Retina (tissue), 1 donor: ENCODE measurements at regions not wholly inside any gene's neighbourhood (a gene's known extent, or its start where the extent isn't known, plus 50 kb on each side); places are given as distances from the start of the nearest gene placed in this dataset.

Source experiments
- DNase-seq: peaks from one replicate; pipeline ENCODE4 v3.0.0-alpha.2; 2016

GRCh38 chr7:114755856-114756255 lies 166.0 kb upstream of the MDFIC start:
- DNase-seq, result no peak

- DNase-seq, result no peak
Measured at GRCh38 chr7:114758661-114759227, 163.2 kb upstream of the MDFIC start.

GRCh38 chr7:114759347-114760062 lies 162.4 kb upstream of the MDFIC start:
- peak; percentile 28 for DNase-seq

- DNase-seq, result no peak
Measured at GRCh38 chr7:114760477-114760876, 161.4 kb upstream of the MDFIC start.

- no peak for DNase-seq
Measured at GRCh38 chr7:114761973-114762372, 159.9 kb upstream of the MDFIC start.

GRCh38 chr7:114765331-114766040 lies 156.4 kb upstream of the MDFIC start:
- no peak for DNase-seq

- DNase-seq, result peak; percentile 18
Measured at GRCh38 chr7:114766041-114766356, 155.9 kb upstream of the MDFIC start.

- no peak for DNase-seq
Measured at GRCh38 chr7:114777288-114777687, 144.6 kb upstream of the MDFIC start.

GRCh38 chr7:114783508-114783907 lies 138.4 kb upstream of the MDFIC start:
- DNase-seq, result no peak

- no peak for DNase-seq
Measured at GRCh38 chr7:114784177-114784576, 137.7 kb upstream of the MDFIC start.

GRCh38 chr7:114784746-114785145 lies 137.1 kb upstream of the MDFIC start:
- no peak for DNase-seq

GRCh38 chr7:114785496-114785895 lies 136.4 kb upstream of the MDFIC start:
- no peak for DNase-seq

GRCh38 chr7:114786455-114786854 lies 135.4 kb upstream of the MDFIC start:
- DNase-seq, result no peak

- DNase-seq, result no peak
Measured at GRCh38 chr7:114787556-114787955, 134.3 kb upstream of the MDFIC start.

- DNase-seq, result no peak
Measured at GRCh38 chr7:114788706-114789105, 133.2 kb upstream of the MDFIC start.

GRCh38 chr7:114789161-114789560 lies 132.7 kb upstream of the MDFIC start:
- no peak for DNase-seq

- no peak for DNase-seq
Measured at GRCh38 chr7:114789871-114790311, 132.0 kb upstream of the MDFIC start.

GRCh38 chr7:114790521-114790920 lies 131.4 kb upstream of the MDFIC start:
- DNase-seq, result no peak

- peak; percentile 7 for DNase-seq
Measured at GRCh38 chr7:114791771-114792170, 130.1 kb upstream of the MDFIC start.

GRCh38 chr7:114793155-114793845 lies 128.6 kb upstream of the MDFIC start:
- DNase-seq, result no peak

- DNase-seq, result no peak
Measured at GRCh38 chr7:114795475-114795874, 126.4 kb upstream of the MDFIC start.

GRCh38 chr7:114799628-114800028 lies 122.3 kb upstream of the MDFIC start:
- no peak for DNase-seq

GRCh38 chr7:114802632-114803031 lies 119.3 kb upstream of the MDFIC start:
- no peak for DNase-seq
